GM12878 (cell line): ENCODE measurements at regions not wholly inside any gene's neighbourhood (a gene's known extent, or its start where the extent isn't known, plus 50 kb on each side); places are given as distances from the start of the nearest gene placed in this dataset.

ENCODE experiments used
- ASH2L ChIP-seq: fragments of 300-600, 200-600 bp; sonication (generic); IDR thresholded peaks from 2 replicates; pipeline ENCODE4 v1.6.1; 2017; ENCODE audit warnings: low read depth, mild to moderate bottlenecking, borderline replicate concordance
- ATF3 ChIP-seq: IDR thresholded peaks from 2 replicates; pipeline ENCODE4 v1.6.1; 2011; ENCODE audit warnings: low read depth, mild to moderate bottlenecking, low read length, moderate library complexity, borderline replicate concordance; ENCODE audit errors: extremely low read depth
- BRCA1 ChIP-seq: IDR thresholded peaks from 2 replicates; pipeline ENCODE4 v1.6.1; 2011; ENCODE audit warnings: low read depth, low read length, improper control_type of control experiment
- CBX3 ChIP-seq: fragments of 200-600 bp; sonication (generic); IDR thresholded peaks from 2 replicates; pipeline ENCODE4 v1.6.1; 2016; ENCODE audit warnings: low read depth, borderline replicate concordance
- EED ChIP-seq: sonication (generic); IDR thresholded peaks from 2 replicates; pipeline ENCODE4 v1.6.1; 2016; ENCODE audit warnings: antibody characterized with exemption, low read depth
- HDAC2 ChIP-seq: fragments of 200-600 bp; sonication (generic); IDR thresholded peaks from 2 replicates; pipeline ENCODE4 v1.6.1; 2017
- IKZF1 ChIP-seq: fragments of 450-650 bp; conservative IDR thresholded peaks from 2 replicates; pipeline ENCODE4 v1.6.1; 2017; ENCODE audit warnings: antibody characterized with exemption, mild to moderate bottlenecking
- NBN ChIP-seq: fragments of 450-650 bp; IDR thresholded peaks from 2 replicates; pipeline ENCODE4 v1.6.1; 2016
- NFXL1 ChIP-seq: fragments of 450-650 bp; IDR thresholded peaks from 2 replicates; pipeline ENCODE4 v1.6.1; 2017; ENCODE audit warnings: antibody characterized with exemption, mild to moderate bottlenecking, borderline replicate concordance
- RCOR1 ChIP-seq: conservative IDR thresholded peaks from 2 replicates; pipeline ENCODE4 v1.6.1; 2012; ENCODE audit warnings: low read depth, low read length, improper control_type of control experiment
- RELA ChIP-seq: fragments of 450-650 bp; IDR thresholded peaks from 2 replicates; pipeline ENCODE4 v1.8.0; 2014; ENCODE audit warnings: borderline replicate concordance; ENCODE audit not compliant: partially characterized antibody
- SIX5 ChIP-seq: IDR thresholded peaks from 2 replicates; pipeline ENCODE4 v1.6.1; 2011; ENCODE audit warnings: mild to moderate bottlenecking, low read depth, low read length, moderate library complexity; ENCODE audit not compliant: severe bottlenecking
- SMAD1 ChIP-seq: fragments of 450-650 bp; IDR thresholded peaks from 2 replicates; pipeline ENCODE4 v1.6.1; 2018; ENCODE audit warnings: mild to moderate bottlenecking, low read depth; ENCODE audit not compliant: partially characterized antibody
- SPI1 ChIP-seq: IDR thresholded peaks from 2 replicates; pipeline ENCODE4 v1.6.1; 2011; ENCODE audit warnings: low read depth, mild to moderate bottlenecking, low read length, moderate library complexity, borderline replicate concordance; ENCODE audit not compliant: insufficient read depth
- SREBF2 ChIP-seq: IDR thresholded peaks from 2 replicates; pipeline ENCODE4 v1.6.1; 2012; ENCODE audit warnings: mild to moderate bottlenecking, low read length
- WRNIP1 ChIP-seq: IDR thresholded peaks from 2 replicates; pipeline ENCODE4 v1.6.1; 2011; ENCODE audit warnings: low read depth, low read length, improper control_type of control experiment, borderline replicate concordance
- ZNF24 ChIP-seq: fragments of 450-650 bp; IDR thresholded peaks from 2 replicates; pipeline ENCODE4 v1.6.1; 2017; ENCODE audit warnings: antibody characterized with exemption, mild to moderate bottlenecking
- ZNF622 ChIP-seq: fragments of 450-650 bp; IDR thresholded peaks from 2 replicates; pipeline ENCODE4 v1.6.1; 2017; ENCODE audit warnings: mild to moderate bottlenecking, inconsistent platforms
- TF ChIP-seq, protein P1 (sequence below): fragments of 450-650 bp; IDR thresholded peaks from 2 replicates; pipeline ENCODE4 v1.6.1; 2016; ENCODE audit warnings: mild to moderate bottlenecking
- TF ChIP-seq, protein P2 (sequence below): IDR thresholded peaks from 2 replicates; pipeline ENCODE4 v1.6.1; 2012; ENCODE audit warnings: low read depth, low read length, improper control_type of control experiment
- TF ChIP-seq, protein P3 (sequence below): IDR thresholded peaks from 2 replicates; pipeline ENCODE4 v1.6.1; 2012; ENCODE audit warnings: improper control_type of control experiment, low read depth, low read length; ENCODE audit not compliant: insufficient replicate concordance
- TF ChIP-seq, protein P4 (sequence below): fragments of 450-650 bp; IDR thresholded peaks from 2 replicates; pipeline ENCODE4 v1.6.1; 2018; ENCODE audit warnings: borderline replicate concordance, mild to moderate bottlenecking; ENCODE audit not compliant: partially characterized antibody

DNA sequence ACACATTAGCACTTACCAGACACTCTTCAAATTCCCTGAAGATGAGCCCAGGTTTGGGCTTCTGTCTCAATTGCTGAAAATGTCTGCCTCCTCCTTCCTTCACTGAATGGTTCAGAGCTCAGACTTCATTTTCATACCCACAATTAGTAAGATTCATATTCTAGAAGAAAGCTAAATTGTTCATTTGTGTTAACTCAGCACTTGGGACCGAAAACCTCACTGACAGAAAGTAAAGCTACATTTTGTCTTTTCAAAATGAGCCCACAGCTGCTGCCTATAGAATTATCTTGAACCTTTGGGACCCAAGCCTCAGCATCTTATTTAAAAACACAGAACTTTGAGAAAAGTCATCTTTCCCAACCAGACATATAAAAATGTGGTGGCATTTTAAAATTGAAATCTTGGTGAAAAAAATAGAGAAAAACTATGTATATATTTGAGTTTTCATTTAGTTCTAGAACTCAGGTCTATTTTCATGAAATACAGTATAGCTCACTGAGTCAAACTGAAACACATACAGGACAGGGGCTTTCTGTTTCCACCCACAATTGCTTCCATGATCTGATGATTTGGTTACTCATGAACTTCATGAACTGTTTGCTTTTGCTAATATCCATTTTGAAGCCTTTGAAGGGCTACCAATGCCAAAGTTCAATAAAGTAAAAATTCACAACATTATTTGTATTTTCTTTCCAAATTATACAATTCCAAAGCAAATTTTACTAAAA is 119.1 kb upstream of the PFKP start (continued):
- TF ChIP-seq IKZF1, result peak; percentile 52
- TF ChIP-seq, protein P1, sequence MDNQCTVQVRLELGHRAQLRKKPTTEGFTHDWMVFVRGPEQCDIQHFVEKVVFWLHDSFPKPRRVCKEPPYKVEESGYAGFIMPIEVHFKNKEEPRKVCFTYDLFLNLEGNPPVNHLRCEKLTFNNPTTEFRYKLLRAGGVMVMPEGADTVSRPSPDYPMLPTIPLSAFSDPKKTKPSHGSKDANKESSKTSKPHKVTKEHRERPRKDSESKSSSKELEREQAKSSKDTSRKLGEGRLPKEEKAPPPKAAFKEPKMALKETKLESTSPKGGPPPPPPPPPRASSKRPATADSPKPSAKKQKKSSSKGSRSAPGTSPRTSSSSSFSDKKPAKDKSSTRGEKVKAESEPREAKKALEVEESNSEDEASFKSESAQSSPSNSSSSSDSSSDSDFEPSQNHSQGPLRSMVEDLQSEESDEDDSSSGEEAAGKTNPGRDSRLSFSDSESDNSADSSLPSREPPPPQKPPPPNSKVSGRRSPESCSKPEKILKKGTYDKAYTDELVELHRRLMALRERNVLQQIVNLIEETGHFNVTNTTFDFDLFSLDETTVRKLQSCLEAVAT, result no peak
- no peak for TF ChIP-seq SMAD1
- no peak for TF ChIP-seq BRCA1
- TF ChIP-seq EED, result no peak
- TF ChIP-seq ASH2L, result no peak
- TF ChIP-seq RCOR1, result no peak
- no peak for TF ChIP-seq ATF3
- TF ChIP-seq SPI1, result no peak
- TF ChIP-seq, protein P2, sequence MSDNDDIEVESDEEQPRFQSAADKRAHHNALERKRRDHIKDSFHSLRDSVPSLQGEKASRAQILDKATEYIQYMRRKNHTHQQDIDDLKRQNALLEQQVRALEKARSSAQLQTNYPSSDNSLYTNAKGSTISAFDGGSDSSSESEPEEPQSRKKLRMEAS, result no peak
- TF ChIP-seq, protein P3, sequence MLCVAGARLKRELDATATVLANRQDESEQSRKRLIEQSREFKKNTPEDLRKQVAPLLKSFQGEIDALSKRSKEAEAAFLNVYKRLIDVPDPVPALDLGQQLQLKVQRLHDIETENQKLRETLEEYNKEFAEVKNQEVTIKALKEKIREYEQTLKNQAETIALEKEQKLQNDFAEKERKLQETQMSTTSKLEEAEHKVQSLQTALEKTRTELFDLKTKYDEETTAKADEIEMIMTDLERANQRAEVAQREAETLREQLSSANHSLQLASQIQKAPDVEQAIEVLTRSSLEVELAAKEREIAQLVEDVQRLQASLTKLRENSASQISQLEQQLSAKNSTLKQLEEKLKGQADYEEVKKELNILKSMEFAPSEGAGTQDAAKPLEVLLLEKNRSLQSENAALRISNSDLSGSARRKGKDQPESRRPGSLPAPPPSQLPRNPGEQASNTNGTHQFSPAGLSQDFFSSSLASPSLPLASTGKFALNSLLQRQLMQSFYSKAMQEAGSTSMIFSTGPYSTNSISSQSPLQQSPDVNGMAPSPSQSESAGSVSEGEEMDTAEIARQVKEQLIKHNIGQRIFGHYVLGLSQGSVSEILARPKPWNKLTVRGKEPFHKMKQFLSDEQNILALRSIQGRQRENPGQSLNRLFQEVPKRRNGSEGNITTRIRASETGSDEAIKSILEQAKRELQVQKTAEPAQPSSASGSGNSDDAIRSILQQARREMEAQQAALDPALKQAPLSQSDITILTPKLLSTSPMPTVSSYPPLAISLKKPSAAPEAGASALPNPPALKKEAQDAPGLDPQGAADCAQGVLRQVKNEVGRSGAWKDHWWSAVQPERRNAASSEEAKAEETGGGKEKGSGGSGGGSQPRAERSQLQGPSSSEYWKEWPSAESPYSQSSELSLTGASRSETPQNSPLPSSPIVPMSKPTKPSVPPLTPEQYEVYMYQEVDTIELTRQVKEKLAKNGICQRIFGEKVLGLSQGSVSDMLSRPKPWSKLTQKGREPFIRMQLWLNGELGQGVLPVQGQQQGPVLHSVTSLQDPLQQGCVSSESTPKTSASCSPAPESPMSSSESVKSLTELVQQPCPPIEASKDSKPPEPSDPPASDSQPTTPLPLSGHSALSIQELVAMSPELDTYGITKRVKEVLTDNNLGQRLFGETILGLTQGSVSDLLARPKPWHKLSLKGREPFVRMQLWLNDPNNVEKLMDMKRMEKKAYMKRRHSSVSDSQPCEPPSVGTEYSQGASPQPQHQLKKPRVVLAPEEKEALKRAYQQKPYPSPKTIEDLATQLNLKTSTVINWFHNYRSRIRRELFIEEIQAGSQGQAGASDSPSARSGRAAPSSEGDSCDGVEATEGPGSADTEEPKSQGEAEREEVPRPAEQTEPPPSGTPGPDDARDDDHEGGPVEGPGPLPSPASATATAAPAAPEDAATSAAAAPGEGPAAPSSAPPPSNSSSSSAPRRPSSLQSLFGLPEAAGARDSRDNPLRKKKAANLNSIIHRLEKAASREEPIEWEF, result no peak
- TF ChIP-seq SIX5, result no peak
- TF ChIP-seq ZNF622, result no peak
- TF ChIP-seq WRNIP1, result no peak
- no peak for TF ChIP-seq SREBF2
- no peak for TF ChIP-seq HDAC2
- no peak for TF ChIP-seq NBN
- TF ChIP-seq NFXL1, result no peak
- TF ChIP-seq RELA, result no peak
- TF ChIP-seq CBX3, result no peak
- TF ChIP-seq, protein P4, sequence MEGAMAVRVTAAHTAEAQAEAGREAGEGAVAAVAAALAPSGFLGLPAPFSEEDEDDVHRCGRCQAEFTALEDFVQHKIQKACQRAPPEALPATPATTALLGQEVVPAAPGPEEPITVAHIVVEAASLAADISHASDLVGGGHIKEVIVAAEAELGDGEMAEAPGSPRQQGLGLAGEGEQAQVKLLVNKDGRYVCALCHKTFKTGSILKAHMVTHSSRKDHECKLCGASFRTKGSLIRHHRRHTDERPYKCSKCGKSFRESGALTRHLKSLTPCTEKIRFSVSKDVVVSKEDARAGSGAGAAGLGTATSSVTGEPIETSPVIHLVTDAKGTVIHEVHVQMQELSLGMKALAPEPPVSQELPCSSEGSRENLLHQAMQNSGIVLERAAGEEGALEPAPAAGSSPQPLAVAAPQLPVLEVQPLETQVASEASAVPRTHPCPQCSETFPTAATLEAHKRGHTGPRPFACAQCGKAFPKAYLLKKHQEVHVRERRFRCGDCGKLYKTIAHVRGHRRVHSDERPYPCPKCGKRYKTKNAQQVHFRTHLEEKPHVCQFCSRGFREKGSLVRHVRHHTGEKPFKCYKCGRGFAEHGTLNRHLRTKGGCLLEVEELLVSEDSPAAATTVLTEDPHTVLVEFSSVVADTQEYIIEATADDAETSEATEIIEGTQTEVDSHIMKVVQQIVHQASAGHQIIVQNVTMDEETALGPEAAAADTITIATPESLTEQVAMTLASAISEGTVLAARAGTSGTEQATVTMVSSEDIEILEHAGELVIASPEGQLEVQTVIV, result no peak
- no peak for TF ChIP-seq ZNF24
